ENCODE measurements at regions not wholly inside any gene's neighbourhood (a gene's known extent, or its start where the extent isn't known, plus 50 kb on each side); places are given as distances from the start of the nearest gene placed in this dataset.

GRCh38 chr18:40453903-40454302, 1501.1 kb upstream of the PIK3C3 start:
- TF ChIP-seq CTCF (IDR thresholded peaks at IDR 0.05; ENCODE audit: insufficient read depth, low read length, poor library complexity, severe bottlenecking) (no peak), EZH2phosphoT487 (conservative IDR thresholded peaks at IDR 0.05; ENCODE audit: low read length) (no peak)

Data from SU-DHL-6 (cell line).